Activated naive CD8-positive, alpha-beta T cell treated with anti-CD3 and anti-CD28 coated beads, Interleukin-2, amount 10 ng/mL, durations not matched to agents 7 days and 5 days (primary cell): ENCODE measurements at regions not wholly inside any gene's neighbourhood (a gene's known extent, or its start where the extent isn't known, plus 50 kb on each side); places are given as distances from the start of the nearest gene placed in this dataset.

ENCODE experiments used
- ATAC-seq: fragments of 150-1000 bp; cut with Tn5 transposase; one replicate; pipeline ENCODE4 v1.10.0; 2021; ENCODE audit warnings: low read depth, moderate library complexity
- POLR2A ChIA-PET: fragments of 350-600 bp; sonication (Branson Sonifier 250); formaldehyde crosslinking; loops from one replicate; lab custom pipeline; 2021; ENCODE audit warnings: antibody characterized with exemption; lab: Charles Lee
- DNase-seq: peaks from one replicate; pipeline ENCODE4 v3.0.0; 2021
- H3K27ac Mint-ChIP-seq: one replicate; pipeline ENCODE4 v1.8.0; 2022; ENCODE audit warnings: mild to moderate bottlenecking, mixed read lengths
- H3K27me3 Mint-ChIP-seq: one replicate; pipeline ENCODE4 v1.8.0; 2022; ENCODE audit warnings: mild to moderate bottlenecking, moderate library complexity, mixed read lengths
- H3K36me3 Mint-ChIP-seq: one replicate; pipeline ENCODE4 v1.8.0; 2021; ENCODE audit warnings: mild to moderate bottlenecking, mixed read lengths
- H3K4me1 Mint-ChIP-seq: one replicate; pipeline ENCODE4 v1.8.0; 2021; ENCODE audit warnings: mixed read lengths
- H3K4me3 Mint-ChIP-seq: one replicate; pipeline ENCODE4 v1.8.0; 2022; ENCODE audit warnings: mild to moderate bottlenecking, moderate library complexity, mixed read lengths
- H3K9me3 Mint-ChIP-seq: one replicate; pipeline ENCODE4 v1.8.0; 2021; ENCODE audit warnings: mixed read lengths

- H3K9me3 Mint-ChIP-seq: no peaks in the 10 kb centered on the region
- ATAC-seq (no peak), DNase-seq (no peak)
- H3K27me3 Mint-ChIP-seq: no peaks in the 10 kb centered on the region
- no peaks in the 10 kb centered on the region for H3K4me1 Mint-ChIP-seq
- no peaks in the 10 kb centered on the region for H3K36me3 Mint-ChIP-seq
- no peak overlapping the region for H3K27ac Mint-ChIP-seq
- POLR2A ChIA-PET: no interaction called here
- no peak overlapping the region for H3K4me3 Mint-ChIP-seq
Measured at GRCh38 chr6:22656706-22657351, 87.5 kb downstream of the HDGFL1 start.

- no peak overlapping the region for H3K4me3 Mint-ChIP-seq
- H3K36me3 Mint-ChIP-seq: no peaks in the 10 kb centered on the region
- no peaks in the 10 kb centered on the region for H3K4me1 Mint-ChIP-seq
- H3K9me3 Mint-ChIP-seq: no peaks in the 10 kb centered on the region
- H3K27me3 Mint-ChIP-seq: no peaks in the 10 kb centered on the region
- POLR2A ChIA-PET: no interaction called here
- H3K27ac Mint-ChIP-seq: no peak overlapping the region
- no peak for DNase-seq
- ATAC-seq: no peak
Measured at GRCh38 chr6:22657352-22657980, 88.1 kb downstream of the HDGFL1 start.

- DNase-seq: no peak
- POLR2A ChIA-PET: no interaction called here
- Mint-ChIP-seq H3K9me3 (no peaks in the 10 kb centered on the region), H3K4me1 (no peaks in the 10 kb centered on the region), H3K4me3 (no peak overlapping the region), H3K36me3 (no peaks in the 10 kb centered on the region), H3K27me3 (no peaks in the 10 kb centered on the region), H3K27ac (no peak overlapping the region)
- no peak for ATAC-seq
Measured at GRCh38 chr6:22658183-22658582, 88.8 kb downstream of the HDGFL1 start.

DNA sequence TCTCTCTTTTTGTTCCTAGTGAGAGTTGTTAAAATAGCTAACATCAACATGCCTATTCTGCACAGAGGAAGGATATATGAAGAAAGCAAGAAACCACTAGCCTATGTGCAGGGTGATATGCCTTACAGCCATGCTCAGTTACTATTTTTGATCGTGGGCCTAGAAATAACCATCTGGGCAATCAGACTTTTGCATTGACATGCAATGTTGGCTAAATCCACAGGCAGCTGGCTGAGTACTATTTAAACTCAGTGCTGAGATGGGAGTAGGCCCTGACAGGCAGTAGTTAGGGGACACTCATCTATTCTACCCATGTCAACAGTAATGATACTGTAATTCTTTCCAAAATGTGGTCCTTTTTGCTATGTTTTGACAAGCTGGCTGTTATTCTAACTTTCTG, 89.6 kb downstream of the HDGFL1 start:
- H3K27ac Mint-ChIP-seq: no peak overlapping the region
- no peaks in the 10 kb centered on the region for H3K36me3 Mint-ChIP-seq
- POLR2A ChIA-PET: no interaction called here
- no peak overlapping the region for H3K4me3 Mint-ChIP-seq
- ATAC-seq: no peak
- no peaks in the 10 kb centered on the region for H3K4me1 Mint-ChIP-seq
- H3K27me3 Mint-ChIP-seq: no peaks in the 10 kb centered on the region
- DNase-seq: no peak
- H3K9me3 Mint-ChIP-seq: no peaks in the 10 kb centered on the region

- ATAC-seq: no peak
- H3K4me3 Mint-ChIP-seq: no peak overlapping the region
- no peak for DNase-seq
- H3K36me3 Mint-ChIP-seq: no peaks in the 10 kb centered on the region
- H3K27ac Mint-ChIP-seq: no peak overlapping the region
- POLR2A ChIA-PET: no interaction called here
- H3K27me3 Mint-ChIP-seq: no peaks in the 10 kb centered on the region
- no peaks in the 10 kb centered on the region for H3K9me3 Mint-ChIP-seq
- H3K4me1 Mint-ChIP-seq: no peaks in the 10 kb centered on the region
Measured at GRCh38 chr6:22664968-22665367, 95.6 kb downstream of the HDGFL1 start.

GRCh38 chr6:22666021-22666420, 96.7 kb downstream of the HDGFL1 start:
- no peaks in the 10 kb centered on the region for H3K36me3 Mint-ChIP-seq
- H3K4me1 Mint-ChIP-seq: no peaks in the 10 kb centered on the region
- no peaks in the 10 kb centered on the region for H3K9me3 Mint-ChIP-seq
- POLR2A ChIA-PET: no interaction called here
- DNase-seq (no peak), ATAC-seq (no peak)
- no peaks in the 10 kb centered on the region for H3K27me3 Mint-ChIP-seq
- H3K4me3 Mint-ChIP-seq: no peak overlapping the region
- H3K27ac Mint-ChIP-seq: no peak overlapping the region

- no peaks in the 10 kb centered on the region for H3K9me3 Mint-ChIP-seq
- no peak overlapping the region for H3K27ac Mint-ChIP-seq
Measured at GRCh38 chr6:22666586-22666985, 97.2 kb downstream of the HDGFL1 start.

DNA sequence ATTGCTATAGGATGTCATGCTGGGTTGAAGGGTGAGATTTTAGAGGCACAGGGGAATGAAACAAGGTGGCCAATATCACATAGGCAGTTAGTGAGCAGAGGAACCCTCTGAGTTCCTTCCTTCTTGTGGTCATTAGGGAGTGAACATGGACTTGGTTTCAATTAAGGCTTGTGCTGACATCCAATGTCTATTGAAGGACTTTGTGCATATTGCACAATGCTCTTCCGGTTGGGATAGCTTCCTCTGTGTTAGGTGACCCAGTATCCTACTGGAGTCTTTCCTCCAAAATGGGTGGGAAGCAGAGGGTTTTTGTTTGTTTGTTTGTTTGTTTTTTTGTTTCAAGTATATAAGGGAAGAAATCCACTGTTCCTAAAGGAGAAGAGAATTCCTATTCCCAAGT, 98.5 kb downstream of the HDGFL1 start:
- H3K27me3 Mint-ChIP-seq: no peaks in the 10 kb centered on the region
- no peak overlapping the region for H3K27ac Mint-ChIP-seq
- H3K4me1 Mint-ChIP-seq: no peaks in the 10 kb centered on the region
- H3K4me3 Mint-ChIP-seq: no peak overlapping the region
- no peaks in the 10 kb centered on the region for H3K9me3 Mint-ChIP-seq
- no peak for ATAC-seq
- H3K36me3 Mint-ChIP-seq: no peaks in the 10 kb centered on the region
- DNase-seq: no peak
- POLR2A ChIA-PET: no interaction called here

More at GRCh38 chr6:22666586-22666985, 97.2 kb downstream of the HDGFL1 start:
- DNase-seq: no peak
- Mint-ChIP-seq H3K36me3 (no peaks in the 10 kb centered on the region), H3K4me1 (no peaks in the 10 kb centered on the region), H3K27me3 (no peaks in the 10 kb centered on the region), H3K4me3 (no peak overlapping the region)
- POLR2A ChIA-PET: no interaction called here
- ATAC-seq: no peak

DNA sequence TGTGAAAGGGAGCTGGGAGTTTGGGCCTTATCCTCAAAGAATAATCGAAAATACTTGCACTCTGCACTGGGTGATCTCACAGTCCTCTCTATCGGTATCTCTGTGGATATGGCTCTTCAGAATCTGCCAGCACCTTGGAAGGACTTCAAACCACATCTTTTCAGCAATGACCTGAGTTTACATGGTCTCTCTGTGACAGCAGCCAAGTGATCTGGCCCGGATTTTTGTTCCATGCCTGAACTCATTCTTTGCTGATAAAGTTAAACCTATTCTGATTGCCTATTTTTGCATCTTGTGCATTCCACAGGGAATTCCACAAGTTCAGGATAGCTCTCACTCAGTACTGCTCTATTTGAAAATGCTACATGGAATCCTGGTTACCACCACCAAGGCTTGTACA, 98.9 kb downstream of the HDGFL1 start:
- no peaks in the 10 kb centered on the region for H3K36me3 Mint-ChIP-seq
- POLR2A ChIA-PET: no interaction called here
- H3K9me3 Mint-ChIP-seq: no peaks in the 10 kb centered on the region
- H3K27ac Mint-ChIP-seq: no peak overlapping the region
- no peak overlapping the region for H3K4me3 Mint-ChIP-seq
- DNase-seq (no peak), ATAC-seq (no peak)
- no peaks in the 10 kb centered on the region for H3K27me3 Mint-ChIP-seq
- H3K4me1 Mint-ChIP-seq: no peaks in the 10 kb centered on the region

GRCh38 chr6:22668717-22669116, 99.4 kb downstream of the HDGFL1 start:
- POLR2A ChIA-PET: no interaction called here
- no peaks in the 10 kb centered on the region for H3K36me3 Mint-ChIP-seq
- DNase-seq: no peak
- no peak overlapping the region for H3K4me3 Mint-ChIP-seq
- no peaks in the 10 kb centered on the region for H3K27me3 Mint-ChIP-seq
- no peaks in the 10 kb centered on the region for H3K4me1 Mint-ChIP-seq
- no peak overlapping the region for H3K27ac Mint-ChIP-seq
- H3K9me3 Mint-ChIP-seq: no peaks in the 10 kb centered on the region
- ATAC-seq: no peak

DNA sequence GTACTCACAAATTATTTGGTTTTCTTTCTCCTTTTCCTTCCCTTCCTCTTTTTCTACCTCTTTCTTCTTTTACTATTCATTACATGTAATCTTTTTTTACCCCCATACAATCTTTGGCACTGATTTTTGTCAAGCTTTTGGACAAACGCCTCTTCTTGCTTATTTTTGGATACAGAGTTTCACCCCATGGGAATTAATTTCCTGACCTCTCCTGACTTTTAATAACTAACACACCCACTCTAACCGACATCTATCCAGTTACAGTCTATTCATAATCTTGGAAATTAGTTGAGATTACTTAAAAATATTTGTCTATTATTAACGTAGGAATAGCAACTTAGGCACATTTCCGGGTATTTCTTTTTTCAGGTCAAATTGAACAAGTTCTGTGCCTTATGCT, 101.2 kb downstream of the HDGFL1 start:
- ATAC-seq (no peak), DNase-seq (no peak)
- no peaks in the 10 kb centered on the region for H3K4me1 Mint-ChIP-seq
- H3K36me3 Mint-ChIP-seq: no peaks in the 10 kb centered on the region
- no peak overlapping the region for H3K4me3 Mint-ChIP-seq
- POLR2A ChIA-PET: no interaction called here
- H3K27me3 Mint-ChIP-seq: peaks cover under 1% of the 10 kb centered on the region
- no peaks in the 10 kb centered on the region for H3K9me3 Mint-ChIP-seq
- no peak overlapping the region for H3K27ac Mint-ChIP-seq

DNA sequence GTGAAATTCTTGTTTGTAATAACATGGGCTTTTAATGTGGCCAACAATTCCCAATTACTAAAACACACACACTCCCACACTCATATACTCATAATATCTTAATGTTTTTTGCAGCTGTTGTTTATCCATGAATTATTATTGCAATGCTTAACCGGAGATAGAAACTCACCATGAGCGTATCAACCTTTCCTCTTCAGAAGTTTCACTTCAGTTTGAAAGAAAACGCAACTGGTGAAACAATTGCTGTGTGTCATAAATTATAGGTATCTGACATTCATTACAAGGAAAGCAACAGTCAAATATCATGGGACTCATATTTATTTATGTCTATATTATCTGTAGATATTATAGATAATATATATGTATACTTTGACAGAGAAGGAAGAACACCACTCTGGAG, 104.1 kb downstream of the HDGFL1 start:
- Mint-ChIP-seq H3K36me3 (no peaks in the 10 kb centered on the region), H3K4me1 (no peaks in the 10 kb centered on the region), H3K27ac (no peak overlapping the region), H3K9me3 (no peaks in the 10 kb centered on the region), H3K4me3 (no peak overlapping the region), H3K27me3 (peaks cover 3% of the 10 kb centered on the region)
- no peak for DNase-seq
- no peak for ATAC-seq
- POLR2A ChIA-PET: no interaction called here

DNA sequence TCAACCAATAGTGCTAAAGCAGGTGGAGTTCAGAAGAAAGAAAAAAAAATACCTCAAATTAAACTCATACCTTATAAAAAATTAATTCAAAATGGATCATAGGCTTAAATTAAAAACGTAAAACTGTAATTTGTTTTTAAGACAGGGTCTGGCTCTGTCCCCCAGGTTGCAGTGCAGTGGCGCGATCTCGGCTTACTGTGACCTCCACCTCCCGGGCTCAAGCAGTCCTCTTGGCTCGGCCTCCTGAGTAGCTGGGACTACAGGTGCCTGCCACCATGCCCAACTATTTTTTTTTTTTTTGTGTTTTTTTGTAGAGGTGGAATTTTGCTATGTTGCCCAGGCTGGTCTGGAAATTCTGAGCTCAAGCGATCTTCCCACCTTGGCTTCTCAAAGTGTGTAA, 111.6 kb downstream of the HDGFL1 start:
- H3K27me3 Mint-ChIP-seq: peaks cover 2% of the 10 kb centered on the region
- no peaks in the 10 kb centered on the region for H3K4me1 Mint-ChIP-seq
- DNase-seq: no peak
- H3K36me3 Mint-ChIP-seq: no peaks in the 10 kb centered on the region
- no peak for ATAC-seq
- H3K27ac Mint-ChIP-seq: no peak overlapping the region
- H3K9me3 Mint-ChIP-seq: peaks cover 3% of the 10 kb centered on the region
- H3K4me3 Mint-ChIP-seq: no peak overlapping the region
- POLR2A ChIA-PET: no interaction called here

GRCh38 chr6:22681761-22682160, 112.4 kb downstream of the HDGFL1 start:
- H3K36me3 Mint-ChIP-seq: no peaks in the 10 kb centered on the region
- DNase-seq (no peak), ATAC-seq (no peak)
- H3K9me3 Mint-ChIP-seq: peaks cover 3% of the 10 kb centered on the region
- no peak overlapping the region for H3K27ac Mint-ChIP-seq
- POLR2A ChIA-PET: no interaction called here
- no peak overlapping the region for H3K4me3 Mint-ChIP-seq
- H3K27me3 Mint-ChIP-seq: peaks cover 2% of the 10 kb centered on the region
- no peaks in the 10 kb centered on the region for H3K4me1 Mint-ChIP-seq
